GM12891 (cell line): ENCODE measurements at regions not wholly inside any gene's neighbourhood (a gene's known extent, or its start where the extent isn't known, plus 50 kb on each side); places are given as distances from the start of the nearest gene placed in this dataset.

ENCODE experiments used
- POLR2A ChIP-seq: IDR thresholded peaks from 2 replicates; pipeline ENCODE4 v1.6.1; 2011; ENCODE audit warnings: low read depth, low read length, control low read depth
- POLR2AphosphoS5 ChIP-seq: IDR thresholded peaks from 2 replicates; pipeline ENCODE4 v1.6.1; 2011; ENCODE audit warnings: low read depth, low read length, control low read depth
- TAF1 ChIP-seq: IDR thresholded peaks from 2 replicates; pipeline ENCODE4 v1.6.1; 2011; ENCODE audit warnings: low read depth, low read length, control low read depth

- TF ChIP-seq TAF1: no peak
- no peak for TF ChIP-seq POLR2AphosphoS5
- no peak for TF ChIP-seq POLR2A
Measured at GRCh38 chr6:167757249-167757648, 69.5 kb upstream of the AFDN start.
